ENCODE measurements at regions not wholly inside any gene's neighbourhood (a gene's known extent, or its start where the extent isn't known, plus 50 kb on each side); places are given as distances from the start of the nearest gene placed in this dataset.

DNA sequence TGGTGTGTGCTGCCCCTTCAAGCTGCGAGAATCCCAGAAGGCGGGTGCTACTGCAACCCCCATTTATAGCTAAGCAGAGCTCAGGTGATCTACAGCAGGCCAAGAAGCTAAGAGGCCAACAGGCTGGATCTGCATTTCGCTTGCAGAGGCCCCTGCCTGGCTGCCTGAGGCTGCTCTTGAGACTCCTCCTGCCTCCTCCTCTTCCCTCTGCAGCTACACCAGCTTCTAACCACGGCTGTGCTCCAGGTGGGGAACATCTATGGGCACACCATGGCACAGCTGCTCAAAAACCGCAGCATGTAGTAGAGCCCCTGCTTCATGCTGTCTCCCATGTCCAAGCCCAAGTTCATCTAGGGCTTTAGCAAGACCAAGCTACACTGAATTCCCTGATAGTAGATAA is 72.9 kb upstream of the ZNF678 start:
- TF ChIP-seq GATA1 (IDR thresholded peaks at IDR 0.05; ENCODE audit: low read depth, low read length) (no peak), POLR2A (IDR thresholded peaks at IDR 0.05; ENCODE audit: low read length) (no peak)
